Prostate gland (tissue), 2 donors: ENCODE measurements at regions not wholly inside any gene's neighbourhood (a gene's known extent, or its start where the extent isn't known, plus 50 kb on each side); places are given as distances from the start of the nearest gene placed in this dataset.

Experiments
- DNase-seq: peaks from one replicate; pipeline ENCODE4 v3.0.0-alpha.2; 2019; ENCODE audit warnings: low spot score
- H3K27ac ChIP-seq, 2 donors: fragments of 200-600 bp; sonication (generic); 2 replicates each; pipeline ENCODE4 v1.5.1; 2017 to 2019
- H3K27me3 ChIP-seq: fragments of 200-600 bp; sonication (generic); replicated peaks from 2 replicates; pipeline ENCODE4 v1.5.1; 2019; ENCODE audit not compliant: insufficient read depth
- H3K36me3 ChIP-seq, 2 donors: fragments of 200-600 bp; sonication (generic); 1 replicate in 1 of 2; 2 replicates in 1 of 2; pipeline versions ENCODE4 v1.5.1 to v1.8.1; 2017 to 2019
- H3K4me1 ChIP-seq: fragments of 200-600 bp; sonication (generic); replicated peaks from 2 replicates; pipeline ENCODE4 v1.5.1; 2019
- H3K4me3 ChIP-seq, 2 donors: fragments of 200-600 bp; sonication (generic); 2 replicates each; pipeline ENCODE4 v1.5.1; 2017 to 2019
- H3K9me3 ChIP-seq: fragments of 200-600 bp; sonication (generic); 2 replicates; pipeline ENCODE4 v1.5.1; 2017
- CTCF ChIP-seq, 4 experiments: fragments of 200-600 bp in 2 of 4; fragments of 450-650 bp in 2 of 4; sonication (generic) in 2 of 4; IDR thresholded peaks; 1 replicate in 3 of 4; 2 replicates in 1 of 4; pipeline ENCODE4 v1.5.1; 2016 to 2019; ENCODE audit warnings: antibody characterized with exemption in 4 of 4, mild to moderate bottlenecking in 2 of 4, moderate library complexity in 2 of 4
- POLR2A ChIP-seq: fragments of 450-650 bp; IDR thresholded peaks from one replicate; pipeline ENCODE4 v1.6.1; 2016; ENCODE audit warnings: antibody characterized with exemption, mild to moderate bottlenecking
- POLR2AphosphoS5 ChIP-seq: sonication (generic); formaldehyde crosslinking; IDR thresholded peaks from one replicate; pipeline ENCODE4 v1.6.1; 2017; ENCODE audit warnings: antibody characterized with exemption
- WGBS: methylation state at CpG from one replicate; pipeline ENCODE4 v1.1.5; 2018; 5-methylcytosine and 5-hydroxymethylcytosine counted together
- intact Hi-C: fragments of 100-400 bp; cut with DNase I; formaldehyde crosslinking; loops from one replicate; pipeline ENCODE4 v1.14.2; 2022

DNA sequence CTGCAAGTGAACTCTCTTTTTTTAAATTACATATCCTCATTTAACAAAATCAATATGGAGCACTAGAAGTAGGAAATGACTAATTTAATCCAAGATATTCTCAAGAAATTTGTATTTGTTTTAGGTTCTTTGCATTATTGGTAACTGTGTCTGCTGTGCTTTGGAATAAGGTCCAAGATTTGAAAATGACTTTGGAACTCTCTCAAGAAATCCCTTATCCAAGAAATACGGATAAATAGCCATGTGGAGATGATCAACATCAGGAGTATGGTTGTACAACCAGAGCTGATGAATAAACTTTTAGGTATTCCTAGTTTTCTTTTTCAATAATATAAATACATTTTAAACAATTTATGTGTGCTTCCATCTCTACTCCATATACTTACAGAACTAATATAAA lies 279.9 kb upstream of the SEMA3C start:
- Histone ChIP-seq H3K36me3 (no peaks in the 10 kb centered on the region), H3K4me1 (no peaks in the 10 kb centered on the region), H3K4me3 (no peak overlapping the region), H3K27me3 (no peaks in the 10 kb centered on the region), H3K27ac (no peak overlapping the region), H3K9me3 (no peaks in the 10 kb centered on the region)
- 69% methylated on average over 1 of the region's 1 CpG for WGBS
- intact Hi-C loops: no loop called here
- no peak for DNase-seq
- no peak for TF ChIP-seq CTCF (IDR thresholded peaks at IDR 0.05)
- TF ChIP-seq POLR2A: no peak
- TF ChIP-seq POLR2AphosphoS5: no peak

DNA sequence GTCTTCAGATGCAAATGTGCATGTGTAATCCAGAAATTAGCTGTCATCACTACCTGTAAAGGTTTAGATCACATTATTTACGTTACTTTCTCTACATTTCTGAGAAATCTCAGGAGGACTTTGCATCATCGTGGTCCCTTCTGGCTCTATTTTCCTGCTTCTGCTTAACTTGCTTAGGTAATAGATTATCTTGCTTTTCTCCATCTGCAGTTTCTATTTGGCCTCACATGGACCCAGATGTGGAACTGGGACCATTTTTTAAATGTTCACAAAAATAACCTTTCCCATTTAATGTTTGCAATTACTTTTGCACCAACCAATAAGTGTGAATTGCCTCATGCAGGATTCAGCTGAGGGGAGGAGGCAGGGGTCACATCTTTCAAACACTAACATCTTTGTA lies 278.4 kb upstream of the SEMA3C start:
- Histone ChIP-seq H3K36me3 (no peaks in the 10 kb centered on the region), H3K27me3 (no peaks in the 10 kb centered on the region), H3K27ac (no peak overlapping the region), H3K4me1 (no peaks in the 10 kb centered on the region), H3K4me3 (no peak overlapping the region), H3K9me3 (no peaks in the 10 kb centered on the region)
- DNase-seq: no peak
- TF ChIP-seq POLR2AphosphoS5 (no peak), POLR2A (no peak), CTCF (IDR thresholded peaks at IDR 0.05) (no peak)
- WGBS: 98% methylated on average over 2 of the region's 2 CpGs
- intact Hi-C loops: no loop called here

- no peak for TF ChIP-seq POLR2AphosphoS5
- TF ChIP-seq CTCF (IDR thresholded peaks at IDR 0.05): no peak
- TF ChIP-seq POLR2A: no peak
- no peak overlapping the region for H3K4me3 ChIP-seq
- no peak for DNase-seq
- WGBS: 75% methylated on average over 1 of the region's 1 CpG
- intact Hi-C loops: no loop called here
- H3K4me1 ChIP-seq: no peaks in the 10 kb centered on the region
- H3K27ac ChIP-seq: no peak overlapping the region
- H3K9me3 ChIP-seq: no peaks in the 10 kb centered on the region
- H3K27me3 ChIP-seq: no peaks in the 10 kb centered on the region
- no peaks in the 10 kb centered on the region for H3K36me3 ChIP-seq
Measured at GRCh38 chr7:81195033-81195432, 276.2 kb upstream of the SEMA3C start.

- Histone ChIP-seq H3K36me3 (no peaks in the 10 kb centered on the region), H3K4me1 (no peaks in the 10 kb centered on the region), H3K4me3 (no peak overlapping the region), H3K9me3 (no peaks in the 10 kb centered on the region), H3K27me3 (no peaks in the 10 kb centered on the region), H3K27ac (no peak overlapping the region)
- intact Hi-C loops: no loop called here
- 85% methylated on average over 3 of the region's 3 CpGs for WGBS
- TF ChIP-seq CTCF (IDR thresholded peaks at IDR 0.05): no peak
- TF ChIP-seq POLR2A: no peak
- TF ChIP-seq POLR2AphosphoS5: no peak
- no peak for DNase-seq
Measured at GRCh38 chr7:81190997-81191768, 272.3 kb upstream of the SEMA3C start.

DNA sequence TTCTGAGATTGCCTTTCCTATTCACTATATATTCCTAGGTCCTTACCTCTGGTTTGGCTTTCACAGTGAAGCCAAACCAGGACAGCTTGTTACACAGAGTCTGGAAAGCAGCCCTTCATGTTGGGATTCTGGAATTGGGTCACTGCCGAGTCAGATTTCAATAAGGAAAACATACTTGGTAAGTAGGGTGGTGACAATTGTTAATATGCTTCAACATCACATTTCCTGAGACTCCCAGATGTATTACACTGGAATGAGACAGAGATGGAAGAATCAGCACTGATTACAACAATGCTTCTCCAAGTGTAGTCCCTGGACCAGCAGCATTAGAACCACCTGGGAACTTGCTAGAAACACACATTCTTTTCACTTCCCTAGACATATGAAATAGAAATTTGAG lies 268.9 kb upstream of the SEMA3C start:
- no peaks in the 10 kb centered on the region for H3K36me3 ChIP-seq
- no peaks in the 10 kb centered on the region for H3K9me3 ChIP-seq
- no peak overlapping the region for H3K4me3 ChIP-seq
- no peaks in the 10 kb centered on the region for H3K27me3 ChIP-seq
- H3K27ac ChIP-seq: no peak overlapping the region
- H3K4me1 ChIP-seq: no peaks in the 10 kb centered on the region
- DNase-seq: no peak
- WGBS: 97% methylated on average over 1 of the region's 1 CpG
- no peak for TF ChIP-seq POLR2A
- no peak for TF ChIP-seq POLR2AphosphoS5
- no peak for TF ChIP-seq CTCF (IDR thresholded peaks at IDR 0.05)
- intact Hi-C loops: no loop called here
